ENCODE measurements at regions not wholly inside any gene's neighbourhood (a gene's known extent, or its start where the extent isn't known, plus 50 kb on each side); places are given as distances from the start of the nearest gene placed in this dataset.

DNA sequence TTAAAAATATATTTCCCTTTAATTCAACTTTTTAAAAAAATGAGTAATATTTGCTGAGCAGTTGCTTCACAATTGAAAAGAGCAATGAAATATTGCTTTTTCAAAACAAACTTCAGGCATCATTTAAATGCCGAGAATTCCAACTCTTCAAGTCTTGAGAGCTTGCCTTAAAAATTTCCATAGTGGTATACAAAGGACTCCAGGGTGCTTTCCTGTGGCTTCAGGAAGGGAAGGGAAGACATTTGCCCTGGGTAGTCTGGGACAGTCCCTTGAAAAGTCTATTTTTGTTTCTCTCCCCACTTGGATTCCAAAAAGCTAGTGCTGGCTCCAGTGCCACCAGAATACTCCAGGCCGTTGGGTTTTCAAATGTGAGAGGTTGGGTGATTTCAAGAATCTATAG lies 71.7 kb downstream of the HYCC1 start:
- no peak overlapping the region for H3K27ac ChIP-seq
- no peaks in the 10 kb centered on the region for H3K36me3 ChIP-seq
- no peaks in the 10 kb centered on the region for H3K27me3 ChIP-seq (replicated peaks; ENCODE audit: insufficient read depth)
- intact Hi-C loops (cut with DNase I), result no loop called here
- DNase-seq (ENCODE audit: low spot score), result no peak
- no peak for TF ChIP-seq POLR2AphosphoS5 (IDR thresholded peaks at IDR 0.05)
- no peak for TF ChIP-seq POLR2A (IDR thresholded peaks at IDR 0.05)
- TF ChIP-seq, protein P1, sequence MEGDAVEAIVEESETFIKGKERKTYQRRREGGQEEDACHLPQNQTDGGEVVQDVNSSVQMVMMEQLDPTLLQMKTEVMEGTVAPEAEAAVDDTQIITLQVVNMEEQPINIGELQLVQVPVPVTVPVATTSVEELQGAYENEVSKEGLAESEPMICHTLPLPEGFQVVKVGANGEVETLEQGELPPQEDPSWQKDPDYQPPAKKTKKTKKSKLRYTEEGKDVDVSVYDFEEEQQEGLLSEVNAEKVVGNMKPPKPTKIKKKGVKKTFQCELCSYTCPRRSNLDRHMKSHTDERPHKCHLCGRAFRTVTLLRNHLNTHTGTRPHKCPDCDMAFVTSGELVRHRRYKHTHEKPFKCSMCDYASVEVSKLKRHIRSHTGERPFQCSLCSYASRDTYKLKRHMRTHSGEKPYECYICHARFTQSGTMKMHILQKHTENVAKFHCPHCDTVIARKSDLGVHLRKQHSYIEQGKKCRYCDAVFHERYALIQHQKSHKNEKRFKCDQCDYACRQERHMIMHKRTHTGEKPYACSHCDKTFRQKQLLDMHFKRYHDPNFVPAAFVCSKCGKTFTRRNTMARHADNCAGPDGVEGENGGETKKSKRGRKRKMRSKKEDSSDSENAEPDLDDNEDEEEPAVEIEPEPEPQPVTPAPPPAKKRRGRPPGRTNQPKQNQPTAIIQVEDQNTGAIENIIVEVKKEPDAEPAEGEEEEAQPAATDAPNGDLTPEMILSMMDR (IDR thresholded peaks at IDR 0.05), result no peak
- H3K4me3 ChIP-seq, result no peak overlapping the region
- H3K9me3 ChIP-seq, result no peaks in the 10 kb centered on the region
- no peaks in the 10 kb centered on the region for H3K4me1 ChIP-seq (replicated peaks)
- 76% methylated on average over 2 of the region's 2 CpGs for WGBS

DNA sequence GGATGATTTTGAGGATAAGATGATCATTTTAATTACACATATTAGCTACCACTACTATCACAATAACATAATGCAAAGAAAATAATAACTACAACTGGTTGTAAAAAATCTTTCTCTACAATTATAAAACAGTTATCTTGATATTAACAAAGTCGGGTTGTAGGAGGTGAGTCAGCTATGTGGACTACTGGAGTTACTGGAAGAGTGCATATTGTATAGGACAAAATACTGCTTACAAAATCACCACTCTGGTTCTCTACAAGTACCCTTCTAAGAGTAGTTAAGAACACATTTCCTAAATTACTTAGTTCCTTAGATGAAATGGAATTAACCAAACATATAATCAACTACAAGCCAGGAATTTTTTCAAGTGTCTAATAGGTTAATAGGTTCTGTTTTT lies 74.1 kb downstream of the HYCC1 start:
- H3K27ac ChIP-seq, result no peak overlapping the region
- TF ChIP-seq, protein P1 (IDR thresholded peaks at IDR 0.05), result no peak
- no peak for TF ChIP-seq POLR2A (IDR thresholded peaks at IDR 0.05)
- no peak for TF ChIP-seq POLR2AphosphoS5 (IDR thresholded peaks at IDR 0.05)
- WGBS, result 97% methylated on average over 1 of the region's 1 CpG
- H3K36me3 ChIP-seq, result no peaks in the 10 kb centered on the region
- DNase-seq (ENCODE audit: low spot score), result no peak
- no peaks in the 10 kb centered on the region for H3K27me3 ChIP-seq (replicated peaks; ENCODE audit: insufficient read depth)
- H3K4me1 ChIP-seq (replicated peaks), result no peaks in the 10 kb centered on the region
- no peaks in the 10 kb centered on the region for H3K9me3 ChIP-seq
- no peak overlapping the region for H3K4me3 ChIP-seq
- intact Hi-C loops (cut with DNase I), result loop anchor here (10.0 kb wide), 1 partner anchor 385 kb away; no protein-coding TSS in a partner anchor

DNA sequence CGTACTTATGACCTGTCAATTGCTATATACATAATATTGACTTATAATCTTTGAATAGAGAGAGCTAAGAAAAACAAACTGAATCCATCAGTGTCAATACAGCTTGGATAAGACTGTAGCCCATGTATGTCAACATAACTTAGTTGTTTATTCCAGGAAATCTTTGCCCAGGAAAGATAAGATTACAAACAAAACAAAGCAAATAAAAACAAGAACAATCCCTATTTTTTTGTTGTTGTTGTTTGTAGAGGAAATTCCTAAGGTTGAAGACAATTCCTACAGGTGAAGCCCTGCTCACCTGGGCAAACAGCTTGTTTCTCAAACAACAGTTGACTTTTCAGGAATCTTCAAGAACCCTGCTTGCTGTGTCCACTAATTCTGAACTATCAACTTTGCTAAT lies 76.0 kb downstream of the HYCC1 start:
- no peak overlapping the region for H3K4me3 ChIP-seq
- no peak overlapping the region for H3K27ac ChIP-seq
- no peak for DNase-seq (ENCODE audit: low spot score)
- WGBS, result 69% methylated on average over 1 of the region's 1 CpG
- H3K36me3 ChIP-seq, result no peaks in the 10 kb centered on the region
- TF ChIP-seq, protein P1 (IDR thresholded peaks at IDR 0.05), result no peak
- H3K4me1 ChIP-seq (replicated peaks), result no peaks in the 10 kb centered on the region
- H3K9me3 ChIP-seq, result no peaks in the 10 kb centered on the region
- no peaks in the 10 kb centered on the region for H3K27me3 ChIP-seq (replicated peaks; ENCODE audit: insufficient read depth)
- intact Hi-C loops (cut with DNase I), result loop anchor here (10.0 kb wide), 1 partner anchor 383 kb away; no protein-coding TSS in a partner anchor

DNA sequence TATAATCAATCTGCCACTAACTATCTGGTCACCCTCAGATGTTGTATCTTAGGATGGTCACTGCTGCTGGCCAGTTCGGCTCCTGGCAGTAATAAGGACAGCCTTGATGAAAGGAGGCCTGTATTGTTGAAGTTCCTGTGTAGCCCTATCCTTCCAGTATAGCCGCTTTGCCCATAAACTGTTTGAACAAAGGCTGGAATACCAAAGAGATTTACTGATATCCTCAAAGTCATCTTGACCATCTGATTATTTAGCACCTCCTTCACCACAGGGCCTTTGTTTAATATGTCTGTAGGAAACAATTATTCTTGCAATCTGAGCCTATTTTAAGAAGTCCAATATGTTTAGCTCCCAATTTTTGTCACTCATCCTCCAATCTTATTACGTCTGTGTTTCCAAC lies 77.7 kb downstream of the HYCC1 start:
- intact Hi-C loops (cut with DNase I), result loop anchor here (10.0 kb wide), 1 partner anchor 381 kb away; no protein-coding TSS in a partner anchor
- Histone ChIP-seq H3K27me3 (replicated peaks; ENCODE audit: insufficient read depth) (no peaks in the 10 kb centered on the region), H3K4me1 (replicated peaks) (no peaks in the 10 kb centered on the region), H3K4me3 (no peak overlapping the region), H3K27ac (no peak overlapping the region), H3K9me3 (no peaks in the 10 kb centered on the region), H3K36me3 (no peaks in the 10 kb centered on the region)
- TF ChIP-seq, protein P1 (IDR thresholded peaks at IDR 0.05), result no peak
- TF ChIP-seq POLR2A (IDR thresholded peaks at IDR 0.05) (no peak), POLR2AphosphoS5 (IDR thresholded peaks at IDR 0.05) (no peak)
- no peak for DNase-seq (ENCODE audit: low spot score)
- 61% methylated on average over 3 of the region's 3 CpGs for whole genome bisulfite sequencing

DNA sequence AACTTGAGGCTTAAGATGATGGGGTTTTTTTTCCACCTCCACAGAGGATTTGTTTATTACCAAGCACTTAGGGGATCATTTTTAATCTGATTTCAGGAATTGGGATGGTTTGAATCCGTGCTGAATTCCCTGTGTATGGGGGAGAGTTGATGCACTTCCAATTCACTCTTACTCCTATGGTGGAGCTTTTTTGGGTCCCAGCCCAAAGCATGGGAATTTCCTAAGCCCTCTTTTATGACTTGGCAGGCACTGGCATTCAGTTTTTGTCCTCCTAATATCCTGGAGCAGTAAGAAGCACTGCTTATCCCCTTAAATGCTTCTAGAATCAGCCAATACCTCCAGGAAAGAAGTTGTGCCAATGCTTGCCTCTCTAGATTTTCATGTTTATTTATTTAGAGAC lies 78.7 kb downstream of the HYCC1 start:
- intact Hi-C loops (cut with DNase I), result loop anchor here (10.0 kb wide), 1 partner anchor 380 kb away; no protein-coding TSS in a partner anchor
- H3K4me3 ChIP-seq, result no peak overlapping the region
- no peaks in the 10 kb centered on the region for H3K9me3 ChIP-seq
- TF ChIP-seq POLR2A (IDR thresholded peaks at IDR 0.05) (no peak), POLR2AphosphoS5 (IDR thresholded peaks at IDR 0.05) (no peak)
- TF ChIP-seq, protein P1 (IDR thresholded peaks at IDR 0.05), result no peak
- no peak for DNase-seq (ENCODE audit: low spot score)
- WGBS, result 0% methylated on average over 1 of the region's 1 CpG
- H3K36me3 ChIP-seq, result no peaks in the 10 kb centered on the region
- no peak overlapping the region for H3K27ac ChIP-seq
- no peaks in the 10 kb centered on the region for H3K27me3 ChIP-seq (replicated peaks; ENCODE audit: insufficient read depth)
- no peaks in the 10 kb centered on the region for H3K4me1 ChIP-seq (replicated peaks)
